WTC11 (cell line): ENCODE measurements at regions not wholly inside any gene's neighbourhood (a gene's known extent, or its start where the extent isn't known, plus 50 kb on each side); places are given as distances from the start of the nearest gene placed in this dataset.
A peak's percentile ranks its signal among the peaks of the same experiment; 100 is the strongest.

Experiments
- ATAC-seq: fragments of 200-7000 bp; cut with Tn5 transposase; 2 replicates; pipeline ENCODE4 v1.10.0; 2021; ENCODE audit warnings: mild to moderate bottlenecking, moderate library complexity
- CTCF ChIA-PET: fragments of 300-600 bp; sonication (Branson Sonifier 250); formaldehyde crosslinking; loops from one replicate; lab custom pipeline; 2021; ENCODE audit warnings: antibody characterized with exemption; lab: Charles Lee
- POLR2A ChIA-PET: fragments of 350-600 bp; sonication (Branson Sonifier 250); formaldehyde crosslinking; loops from one replicate; lab custom pipeline; 2021; ENCODE audit warnings: antibody characterized with exemption; lab: Charles Lee
- DNase-seq: peaks from one replicate; pipeline ENCODE4 v3.0.0; 2021; ENCODE audit warnings: low spot score
- H3K27ac Mint-ChIP-seq: 2 replicates; pipeline ENCODE4 v1.8.0; 2021; ENCODE audit warnings: mixed read lengths
- H3K27me3 Mint-ChIP-seq: 2 replicates; pipeline ENCODE4 v1.8.0; 2021; ENCODE audit warnings: low read depth, mild to moderate bottlenecking, moderate library complexity, mixed read lengths
- H3K36me3 Mint-ChIP-seq: 2 replicates; pipeline ENCODE4 v1.8.0; 2021; ENCODE audit warnings: mixed read lengths
- H3K4me1 Mint-ChIP-seq: 2 replicates; pipeline ENCODE4 v1.8.0; 2022; ENCODE audit warnings: mixed read lengths
- H3K4me3 Mint-ChIP-seq: 2 replicates; pipeline ENCODE4 v1.8.0; 2021; ENCODE audit warnings: mild to moderate bottlenecking, moderate library complexity, mixed read lengths
- H3K9me3 Mint-ChIP-seq: 2 replicates; pipeline ENCODE4 v1.8.0; 2021; ENCODE audit warnings: mixed read lengths
- AFF4 ChIP-seq: sonication (generic); formaldehyde crosslinking; IDR thresholded peaks from 2 replicates; pipeline ENCODE4 v1.8.1; 2023; ENCODE audit warnings: mild to moderate bottlenecking, missing genetic modification reagents, borderline replicate concordance
- ATF6 ChIP-seq: sonication (generic); formaldehyde crosslinking; IDR thresholded peaks from 2 replicates; pipeline ENCODE4 v1.8.1; 2023; ENCODE audit warnings: mild to moderate bottlenecking, missing genetic modification reagents
- CREB1 ChIP-seq: sonication (generic); formaldehyde crosslinking; IDR thresholded peaks from 2 replicates; pipeline ENCODE4 v1.8.0; 2023; ENCODE audit warnings: mild to moderate bottlenecking, missing genetic modification reagents
- CREM ChIP-seq: sonication (generic); formaldehyde crosslinking; IDR thresholded peaks from 2 replicates; pipeline ENCODE4 v1.8.1; 2022; ENCODE audit warnings: mild to moderate bottlenecking, missing genetic modification reagents, moderate library complexity
- CTCF ChIP-seq: fragments of 200-600 bp; IDR thresholded peaks from 2 replicates; pipeline ENCODE4 v1.8.0; 2022; ENCODE audit warnings: antibody characterized with exemption
- E2F4 ChIP-seq: sonication (generic); formaldehyde crosslinking; IDR thresholded peaks from 2 replicates; pipeline ENCODE4 v1.8.1; 2022; ENCODE audit warnings: low read depth, mild to moderate bottlenecking, moderate library complexity, missing genetic modification reagents, borderline replicate concordance
- FOXP4 ChIP-seq: sonication (generic); formaldehyde crosslinking; IDR thresholded peaks from 2 replicates; pipeline ENCODE4 v1.8.0; 2022; ENCODE audit warnings: mild to moderate bottlenecking, missing genetic modification reagents
- KAT7 ChIP-seq: sonication (generic); formaldehyde crosslinking; IDR thresholded peaks from 2 replicates; pipeline ENCODE4 v1.8.1; 2023; ENCODE audit warnings: missing genetic modification reagents, mild to moderate bottlenecking, borderline replicate concordance
- MAX ChIP-seq: sonication (generic); formaldehyde crosslinking; IDR thresholded peaks from 2 replicates; pipeline ENCODE4 v1.8.0; 2022; ENCODE audit warnings: mild to moderate bottlenecking, missing genetic modification reagents
- MXD4 ChIP-seq: fragments of 250-450 bp; sonication (Bioruptor Pico); IDR thresholded peaks from 2 replicates; pipeline ENCODE4 v1.8.0; 2021; ENCODE audit warnings: mild to moderate bottlenecking, moderate library complexity, borderline replicate concordance
- NR2C2 ChIP-seq: sonication (generic); formaldehyde crosslinking; IDR thresholded peaks from 2 replicates; pipeline ENCODE4 v1.8.0; 2022; ENCODE audit warnings: mild to moderate bottlenecking, missing genetic modification reagents
- PRDM15 ChIP-seq: sonication (generic); formaldehyde crosslinking; IDR thresholded peaks from 2 replicates; pipeline ENCODE4 v1.8.0; 2022; ENCODE audit warnings: missing genetic modification reagents
- PRRX2 ChIP-seq: fragments of 250-450 bp; sonication (Bioruptor Pico); IDR thresholded peaks from 2 replicates; pipeline ENCODE4 v1.8.0; 2021; ENCODE audit warnings: mild to moderate bottlenecking
- TEAD1 ChIP-seq: sonication (generic); formaldehyde crosslinking; IDR thresholded peaks from 2 replicates; pipeline ENCODE4 v1.8.0; 2022; ENCODE audit warnings: mild to moderate bottlenecking, missing genetic modification reagents
- USF2 ChIP-seq: sonication (generic); formaldehyde crosslinking; IDR thresholded peaks from 2 replicates; pipeline ENCODE4 v1.8.1; 2023; ENCODE audit warnings: mild to moderate bottlenecking, missing genetic modification reagents, moderate library complexity
- ZNF423 ChIP-seq: fragments of 250-450 bp; sonication (Bioruptor Pico); IDR thresholded peaks from 2 replicates; pipeline ENCODE4 v2.1.2; 2022; ENCODE audit warnings: mild to moderate bottlenecking, moderate library complexity
- ZNF671 ChIP-seq: fragments of 250-450 bp; sonication (Bioruptor Pico); IDR thresholded peaks from 2 replicates; pipeline ENCODE4 v1.8.0; 2021; ENCODE audit warnings: mild to moderate bottlenecking

- H3K9me3 Mint-ChIP-seq = no peaks in the 10 kb centered on the region
- ATAC-seq (no peak), DNase-seq (no peak)
- POLR2A ChIA-PET = no interaction called here
- H3K27me3 Mint-ChIP-seq = no peaks in the 10 kb centered on the region
- H3K4me1 Mint-ChIP-seq = peaks cover 11% of the 10 kb centered on the region
- CTCF ChIA-PET = interaction anchor here (0.5 to 2.3 kb wide), 10 partner anchors 10 to 1503 kb away, joined by 3 to 20 read pairs (median 4); no protein-coding TSS in a partner anchor
- TF ChIP-seq CTCF (peak; percentile 7; the same call in 1 of the 2 replicates), PRRX2 (CRISPR knock-in tag) (no peak)
- no peaks in the 10 kb centered on the region for H3K36me3 Mint-ChIP-seq
- H3K27ac Mint-ChIP-seq = no peak overlapping the region
- no peak overlapping the region for H3K4me3 Mint-ChIP-seq
Observed at GRCh38 chr3:182683858-182684257, 109.4 kb upstream of the ATP11B start.

- no peaks in the 10 kb centered on the region for H3K27me3 Mint-ChIP-seq
- no peaks in the 10 kb centered on the region for H3K9me3 Mint-ChIP-seq
- H3K36me3 Mint-ChIP-seq = no peaks in the 10 kb centered on the region
- CTCF ChIA-PET = interaction anchor here (1.3 to 2.0 kb wide), 2 partner anchors 28 to 66 kb away, joined by 3 to 5 read pairs; no protein-coding TSS in a partner anchor
- H3K4me1 Mint-ChIP-seq = peaks cover 11% of the 10 kb centered on the region
- POLR2A ChIA-PET = no interaction called here
- H3K27ac Mint-ChIP-seq = no peak overlapping the region
- DNase-seq (no peak), ATAC-seq (no peak)
- H3K4me3 Mint-ChIP-seq = no peak overlapping the region
- no peak for TF ChIP-seq KAT7 (CRISPR knock-in tag)
- TF ChIP-seq USF2 (CRISPR knock-in tag) = no peak
- no peak for TF ChIP-seq AFF4 (CRISPR knock-in tag)
- no peak for TF ChIP-seq ZNF671 (CRISPR knock-in tag)
- no peak for TF ChIP-seq PRDM15 (CRISPR knock-in tag)
- no peak for TF ChIP-seq MAX (CRISPR knock-in tag)
- TF ChIP-seq ATF6 (CRISPR knock-in tag) = no peak
- no peak for TF ChIP-seq ZNF423
- TF ChIP-seq CREB1 (CRISPR knock-in tag) = no peak
- TF ChIP-seq FOXP4 (CRISPR knock-in tag) = no peak
- no peak for TF ChIP-seq TEAD1 (CRISPR knock-in tag)
- no peak for TF ChIP-seq NR2C2 (CRISPR knock-in tag)
- TF ChIP-seq MXD4 = no peak
- TF ChIP-seq E2F4 (CRISPR knock-in tag) = no peak
- no peak for TF ChIP-seq CREM (CRISPR knock-in tag)
Observed at GRCh38 chr3:182686033-182686886, 107.0 kb upstream of the ATP11B start.
